Loucy (cell line): ENCODE measurements at regions not wholly inside any gene's neighbourhood (a gene's known extent, or its start where the extent isn't known, plus 50 kb on each side); places are given as distances from the start of the nearest gene placed in this dataset.

Experiments used
- H2AFZ ChIP-seq: fragments of 200-600 bp; sonication (generic); 2 replicates; pipeline ENCODE4 v1.6.0; 2016; ENCODE audit warnings: antibody characterized with exemption, mild to moderate bottlenecking, low read length, moderate library complexity
- H3F3A ChIP-seq: fragments of 200-600 bp; 2 replicates; pipeline ENCODE4 v1.6.0; 2016; ENCODE audit warnings: antibody characterized with exemption, low read depth, mild to moderate bottlenecking
- H3K27me3 ChIP-seq: fragments of 200-600 bp; sonication (generic); 2 replicates; pipeline ENCODE4 v1.6.1; 2014; ENCODE audit warnings: low read length, mild to moderate bottlenecking; ENCODE audit not compliant: insufficient read depth, poor library complexity, severe bottlenecking
- H3K36me3 ChIP-seq: fragments of 200-600 bp; sonication (generic); 2 replicates; pipeline ENCODE4 v1.6.1; 2016; ENCODE audit warnings: low read length; ENCODE audit not compliant: insufficient read depth
- H3K4me1 ChIP-seq: fragments of 200-600 bp; sonication (generic); 2 replicates; pipeline ENCODE4 v1.5.1; 2014; ENCODE audit warnings: low read length, mild to moderate bottlenecking; ENCODE audit not compliant: insufficient read depth, poor library complexity, severe bottlenecking
- H3K4me2 ChIP-seq: fragments of 200-600 bp; sonication (generic); 2 replicates; pipeline ENCODE4 v1.6.0; 2014; ENCODE audit warnings: antibody characterized with exemption, low read length, low read depth, mild to moderate bottlenecking; ENCODE audit not compliant: poor library complexity, severe bottlenecking
- H3K4me3 ChIP-seq: fragments of 200-600 bp; sonication (generic); 2 replicates; pipeline ENCODE4 v1.5.1; 2014; ENCODE audit warnings: low read length, mild to moderate bottlenecking, mixed read lengths; ENCODE audit not compliant: poor library complexity, severe bottlenecking
- H3K79me2 ChIP-seq: fragments of 200-600 bp; sonication (generic); 2 replicates; pipeline ENCODE4 v1.6.1; 2014; ENCODE audit warnings: low read length; ENCODE audit not compliant: insufficient read depth
- H3K9ac ChIP-seq: fragments of 200-600 bp; sonication (generic); 2 replicates; pipeline ENCODE4 v1.6.0; 2014; ENCODE audit warnings: mild to moderate bottlenecking, low read depth, low read length, moderate library complexity; ENCODE audit not compliant: poor library complexity, severe bottlenecking
- H3K9me2 ChIP-seq: fragments of 200-600 bp; sonication (generic); replicated peaks from 2 replicates; pipeline ENCODE4 v1.6.1; 2016; ENCODE audit warnings: low read depth, low read length, mixed read lengths
- H3K9me3 ChIP-seq: fragments of 200-600 bp; sonication (generic); 2 replicates; pipeline ENCODE4 v1.6.1; 2014; ENCODE audit warnings: mild to moderate bottlenecking, antibody characterized with exemption, low read length, low read depth; ENCODE audit not compliant: insufficient read depth
- H4K20me1 ChIP-seq: fragments of 200-600 bp; sonication (generic); 2 replicates; pipeline ENCODE4 v1.6.0; 2014; ENCODE audit warnings: antibody characterized with exemption, low read length, mild to moderate bottlenecking; ENCODE audit not compliant: insufficient read depth, poor library complexity, severe bottlenecking
- CTCF ChIP-seq: fragments of 200-600 bp; sonication (generic); conservative IDR thresholded peaks from 2 replicates; pipeline ENCODE4 v1.5.1; 2014; ENCODE audit warnings: mild to moderate bottlenecking, antibody characterized with exemption, low read length
- EZH2phosphoT487 ChIP-seq: fragments of 200-600 bp; IDR thresholded peaks from 2 replicates; pipeline ENCODE4 v1.6.1; 2018; ENCODE audit warnings: antibody characterized with exemption, mild to moderate bottlenecking, moderate library complexity, borderline replicate concordance

- H3K36me3 ChIP-seq = no peaks in the 10 kb centered on the region
- H3K4me2 ChIP-seq = no peak overlapping the region
- no peak overlapping the region for H3K4me3 ChIP-seq
- H3K4me1 ChIP-seq = no peaks in the 10 kb centered on the region
- H3K9me2 ChIP-seq = no peaks in the 10 kb centered on the region
- H3K9ac ChIP-seq = no peak overlapping the region
- TF ChIP-seq EZH2phosphoT487 (no peak), CTCF (no peak)
- no peak overlapping the region for H2AFZ ChIP-seq
- H3K9me3 ChIP-seq = no peaks in the 10 kb centered on the region
- H3K27me3 ChIP-seq = no peaks in the 10 kb centered on the region
- H3K79me2 ChIP-seq = no peaks in the 10 kb centered on the region
- H4K20me1 ChIP-seq = no peaks in the 10 kb centered on the region
- H3F3A ChIP-seq = no peaks in the 10 kb centered on the region
Observed at GRCh38 chr10:20948686-20949327, 51.7 kb upstream of the NEBL start.
